Calu3 (cell line): ENCODE measurements at regions not wholly inside any gene's neighbourhood (a gene's known extent, or its start where the extent isn't known, plus 50 kb on each side); places are given as distances from the start of the nearest gene placed in this dataset.

Experiments used
- BruUV-seq: library from RNA; stranded (reverse); fragments of 400-500 nt; replicated peaks from 2 replicates; lab custom pipeline; 2021; lab: Mats Ljungman, UMichigan
- CTCF ChIA-PET: fragments of 300-600 bp; sonication (Branson Sonifier 250); formaldehyde crosslinking; loops from one replicate; lab custom pipeline; 2022; ENCODE audit warnings: antibody characterized with exemption; lab: Charles Lee
- DNase-seq: peaks from one replicate; pipeline ENCODE4 v3.0.0; 2022
- H3K27ac Mint-ChIP-seq: one replicate; pipeline ENCODE4 v1.8.0; 2022; ENCODE audit warnings: mixed read lengths; ENCODE audit not compliant: unreplicated experiment
- H3K27me3 Mint-ChIP-seq: one replicate; pipeline ENCODE4 v1.8.0; 2022; ENCODE audit warnings: mixed read lengths; ENCODE audit not compliant: unreplicated experiment
- H3K36me3 Mint-ChIP-seq: one replicate; pipeline ENCODE4 v1.8.0; 2022; ENCODE audit warnings: mild to moderate bottlenecking, moderate library complexity, mixed read lengths; ENCODE audit not compliant: insufficient read depth, unreplicated experiment
- H3K4me1 Mint-ChIP-seq: one replicate; pipeline ENCODE4 v1.8.0; 2022; ENCODE audit warnings: mild to moderate bottlenecking, low read depth, mixed read lengths; ENCODE audit not compliant: unreplicated experiment
- H3K4me3 Mint-ChIP-seq: one replicate; pipeline ENCODE4 v1.8.0; 2022; ENCODE audit warnings: mild to moderate bottlenecking, low read depth, moderate library complexity, mixed read lengths; ENCODE audit not compliant: unreplicated experiment
- H3K9me3 Mint-ChIP-seq: one replicate; pipeline ENCODE4 v1.8.0; 2022; ENCODE audit warnings: low read depth, mixed read lengths; ENCODE audit not compliant: unreplicated experiment
- intact Hi-C: fragments of 100-400 bp; cut with micrococcal nuclease; formaldehyde crosslinking; loops from one replicate; pipeline ENCODE4 v1.10.0; 2022; ENCODE audit not compliant: unreplicated experiment
- TF ChIP-seq, protein P1 (sequence below): fragments of 200-600 bp; IDR thresholded peaks from one replicate; pipeline ENCODE4 v1.8.0; 2022; ENCODE audit warnings: antibody characterized with exemption; ENCODE audit not compliant: unreplicated experiment

DNA sequence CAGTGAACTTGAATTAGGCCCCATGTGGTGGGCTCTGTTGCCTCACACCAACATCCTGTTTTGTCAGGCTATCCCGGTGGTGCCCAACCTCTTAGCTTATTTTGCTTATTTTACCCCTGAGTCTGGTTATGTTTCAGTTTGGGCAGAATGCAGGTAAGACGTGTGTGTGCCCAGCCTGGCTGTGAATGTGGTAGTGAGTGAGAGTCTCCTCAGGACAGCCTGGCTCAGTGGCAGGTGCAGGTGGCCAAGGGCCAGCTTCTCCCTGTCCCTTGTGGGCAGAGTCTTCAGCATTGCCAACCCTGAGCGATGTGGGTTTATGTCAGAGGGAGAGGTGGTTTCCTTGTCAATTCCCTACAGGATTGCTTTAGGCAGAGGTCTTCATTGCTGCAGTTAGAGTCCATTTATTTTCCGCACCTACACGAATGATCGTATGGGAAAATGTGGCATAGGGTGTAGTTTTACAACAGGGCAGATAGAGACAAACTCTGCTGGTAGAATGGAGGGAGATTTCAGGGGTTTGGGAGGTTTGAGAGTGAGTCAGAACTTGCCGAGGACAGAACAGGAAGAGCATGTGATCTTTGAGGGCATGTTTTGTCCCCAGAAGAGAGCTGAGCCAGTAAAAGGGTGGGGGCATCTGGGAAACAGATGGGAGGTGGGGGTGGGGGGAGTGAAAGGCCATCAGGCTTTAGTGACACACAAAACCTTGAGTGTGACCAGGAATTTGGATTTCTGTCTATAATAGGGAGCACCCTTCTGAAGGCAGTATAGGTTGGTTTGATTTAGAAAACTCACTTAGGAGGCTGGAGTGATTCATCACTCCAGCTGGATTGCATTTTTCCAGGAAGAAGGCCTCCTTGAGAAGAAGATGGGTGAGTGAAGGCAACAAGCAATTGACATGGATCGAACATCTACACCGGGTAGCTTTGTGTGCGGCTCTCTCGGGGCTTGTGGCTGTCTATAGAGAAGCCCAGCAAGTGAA, 156.2 kb upstream of the CELF4 start:
- CTCF ChIA-PET = no interaction called here
- no peak overlapping the region for H3K4me3 Mint-ChIP-seq
- BruUV-seq = no TSS peak
- no peak for DNase-seq
- H3K27ac Mint-ChIP-seq = no peak overlapping the region
- H3K36me3 Mint-ChIP-seq = no peaks in the 10 kb centered on the region
- H3K4me1 Mint-ChIP-seq = no peaks in the 10 kb centered on the region
- no peaks in the 10 kb centered on the region for H3K9me3 Mint-ChIP-seq
- TF ChIP-seq, protein P1, sequence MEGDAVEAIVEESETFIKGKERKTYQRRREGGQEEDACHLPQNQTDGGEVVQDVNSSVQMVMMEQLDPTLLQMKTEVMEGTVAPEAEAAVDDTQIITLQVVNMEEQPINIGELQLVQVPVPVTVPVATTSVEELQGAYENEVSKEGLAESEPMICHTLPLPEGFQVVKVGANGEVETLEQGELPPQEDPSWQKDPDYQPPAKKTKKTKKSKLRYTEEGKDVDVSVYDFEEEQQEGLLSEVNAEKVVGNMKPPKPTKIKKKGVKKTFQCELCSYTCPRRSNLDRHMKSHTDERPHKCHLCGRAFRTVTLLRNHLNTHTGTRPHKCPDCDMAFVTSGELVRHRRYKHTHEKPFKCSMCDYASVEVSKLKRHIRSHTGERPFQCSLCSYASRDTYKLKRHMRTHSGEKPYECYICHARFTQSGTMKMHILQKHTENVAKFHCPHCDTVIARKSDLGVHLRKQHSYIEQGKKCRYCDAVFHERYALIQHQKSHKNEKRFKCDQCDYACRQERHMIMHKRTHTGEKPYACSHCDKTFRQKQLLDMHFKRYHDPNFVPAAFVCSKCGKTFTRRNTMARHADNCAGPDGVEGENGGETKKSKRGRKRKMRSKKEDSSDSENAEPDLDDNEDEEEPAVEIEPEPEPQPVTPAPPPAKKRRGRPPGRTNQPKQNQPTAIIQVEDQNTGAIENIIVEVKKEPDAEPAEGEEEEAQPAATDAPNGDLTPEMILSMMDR = no peak
- peaks cover 75% of the 10 kb centered on the region for H3K27me3 Mint-ChIP-seq
- intact Hi-C loops = loop anchor here (10.0 kb wide), 1 partner anchor 117 kb away; no protein-coding TSS in a partner anchor

DNA sequence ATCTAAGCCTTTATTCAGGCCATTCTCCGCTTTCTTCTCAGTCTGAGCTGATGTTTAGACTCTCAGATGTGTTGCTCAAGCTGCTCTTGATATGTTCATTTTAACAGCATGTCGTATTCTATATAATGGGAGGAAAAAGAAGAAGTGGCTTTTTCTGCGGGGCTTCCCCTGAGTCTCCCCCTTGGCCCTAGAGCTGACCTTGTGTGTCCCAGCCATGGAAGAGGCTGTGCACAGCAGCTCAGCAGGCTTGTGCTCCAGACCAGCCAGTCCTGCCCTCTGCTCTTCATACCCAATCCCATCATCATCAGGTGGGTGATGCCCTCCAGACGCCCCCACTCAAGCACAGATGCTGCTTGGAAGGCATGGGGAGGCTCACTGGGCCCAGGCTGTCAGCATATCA, 155.1 kb upstream of the CELF4 start:
- H3K4me1 Mint-ChIP-seq = no peaks in the 10 kb centered on the region
- H3K36me3 Mint-ChIP-seq = no peaks in the 10 kb centered on the region
- no peak overlapping the region for H3K4me3 Mint-ChIP-seq
- no peak overlapping the region for H3K27ac Mint-ChIP-seq
- H3K27me3 Mint-ChIP-seq = peaks cover 80% of the 10 kb centered on the region
- intact Hi-C loops = loop anchor here (10.0 kb wide), 1 partner anchor 116 kb away; no protein-coding TSS in a partner anchor
- TF ChIP-seq, protein P1 = no peak
- BruUV-seq = no TSS peak
- no peaks in the 10 kb centered on the region for H3K9me3 Mint-ChIP-seq
- DNase-seq = no peak
- CTCF ChIA-PET = interaction anchor here (0.7 kb wide), 1 partner anchor 296 kb away, joined by 4 read pairs; no protein-coding TSS in a partner anchor

DNA sequence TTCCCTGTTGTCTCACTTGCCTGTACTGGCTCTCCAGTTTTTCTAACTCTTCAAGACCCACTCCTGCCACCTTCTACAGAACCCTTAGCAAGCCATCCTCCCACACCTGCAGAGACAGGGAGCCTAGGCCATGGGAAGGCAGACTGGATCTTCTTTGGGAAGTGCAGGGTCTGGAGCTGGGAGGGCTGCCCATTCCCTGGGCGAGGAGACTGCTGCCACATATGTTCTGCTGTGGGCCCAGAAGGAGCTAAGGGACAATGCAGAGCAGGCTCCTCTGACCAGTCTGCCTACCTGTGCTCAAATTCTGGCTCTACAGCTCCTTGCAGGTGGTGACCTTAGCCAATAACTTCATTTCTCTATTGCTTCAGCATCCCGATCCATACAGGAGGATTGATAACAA, 152.1 kb upstream of the CELF4 start:
- no peak overlapping the region for H3K27ac Mint-ChIP-seq
- no peak for DNase-seq
- intact Hi-C loops = no loop called here
- CTCF ChIA-PET = no interaction called here
- no peak overlapping the region for H3K4me3 Mint-ChIP-seq
- H3K4me1 Mint-ChIP-seq = no peaks in the 10 kb centered on the region
- no peaks in the 10 kb centered on the region for H3K36me3 Mint-ChIP-seq
- TF ChIP-seq, protein P1 = no peak
- H3K9me3 Mint-ChIP-seq = no peaks in the 10 kb centered on the region
- no TSS peak for BruUV-seq
- H3K27me3 Mint-ChIP-seq = peaks cover 81% of the 10 kb centered on the region

DNA sequence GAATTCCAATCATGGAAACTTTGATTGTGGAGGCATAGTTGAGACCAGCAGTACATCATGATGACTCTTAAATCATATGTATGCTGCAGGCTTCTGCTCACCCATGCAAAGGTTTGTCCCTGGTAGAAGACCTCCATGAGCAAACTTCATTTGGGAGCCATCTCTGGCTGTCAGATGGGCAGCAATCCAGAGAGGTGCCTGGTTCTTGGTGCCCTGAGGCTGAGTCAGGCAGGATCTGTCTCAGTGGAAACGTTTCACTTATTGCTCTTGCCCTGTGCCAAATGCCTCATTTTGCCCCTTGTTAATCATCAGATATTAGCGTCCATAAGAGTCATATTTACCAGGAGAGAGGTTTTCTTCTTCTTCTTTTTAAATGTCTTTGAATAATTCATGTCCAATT, 151.5 kb upstream of the CELF4 start:
- Mint-ChIP-seq H3K9me3 (no peaks in the 10 kb centered on the region), H3K36me3 (no peaks in the 10 kb centered on the region), H3K4me3 (no peak overlapping the region), H3K27me3 (peaks cover 76% of the 10 kb centered on the region), H3K27ac (no peak overlapping the region), H3K4me1 (no peaks in the 10 kb centered on the region)
- intact Hi-C loops = no loop called here
- no peak for DNase-seq
- no TSS peak for BruUV-seq
- TF ChIP-seq, protein P1 = no peak
- CTCF ChIA-PET = no interaction called here
